Heart left ventricle (tissue), 16 donors: ENCODE measurements at regions not wholly inside any gene's neighbourhood (a gene's known extent, or its start where the extent isn't known, plus 50 kb on each side); places are given as distances from the start of the nearest gene placed in this dataset.

ENCODE experiments used
- ATAC-seq, 4 donors: fragments of 200-7000 bp; cut with Tn5 transposase; one replicate each; pipeline ENCODE4 v1.9.1; 2020 to 2022; ENCODE audit warnings: moderate library complexity in 4 of 4, mild to moderate bottlenecking in 3 of 4, moderate number of reproducible peaks in 1 of 4
- DNase-seq, 5 donors: peaks; one replicate each; pipeline ENCODE4 v3.0.0-alpha.2; 2020
- H3K27ac ChIP-seq, 12 donors: fragments of 200-600 bp; sonication (generic) in 4 of 12; one replicate each; pipeline versions ENCODE4 v1.5.0 to v1.8.0; 2016 to 2022; ENCODE audit warnings: mild to moderate bottlenecking in 2 of 12
- H3K27me3 ChIP-seq, 9 donors: fragments of 200-600 bp; sonication (generic) in 2 of 9; one replicate each; pipeline versions ENCODE4 v1.5.1 to v1.8.0; 2016 to 2022; ENCODE audit warnings: mild to moderate bottlenecking in 3 of 9
- H3K36me3 ChIP-seq, 9 donors: fragments of 200-600 bp; sonication (generic) in 2 of 9; one replicate each; pipeline versions ENCODE4 v1.5.0 to v1.8.0; 2018 to 2022; ENCODE audit warnings: mild to moderate bottlenecking in 2 of 9
- H3K4me1 ChIP-seq, 12 donors: fragments of 200-600 bp; sonication (generic) in 4 of 12; one replicate each; pipeline versions ENCODE4 v1.5.0 to v1.8.0; 2016 to 2022; ENCODE audit warnings: mild to moderate bottlenecking in 3 of 12
- H3K4me3 ChIP-seq, 12 donors: fragments of 200-600 bp; sonication (generic) in 4 of 12; one replicate each; pipeline versions ENCODE4 v1.5.0 to v1.8.0; 2017 to 2022; ENCODE audit warnings: mild to moderate bottlenecking in 9 of 12, moderate library complexity in 4 of 12
- H3K9me3 ChIP-seq, 12 donors: fragments of 200-600 bp; sonication (generic) in 4 of 12; one replicate each; pipeline versions ENCODE4 v1.5.0 to v1.8.0; 2016 to 2022; ENCODE audit warnings: mild to moderate bottlenecking in 1 of 12
- CTCF ChIP-seq, 12 donors: fragments of 200-600 bp; sonication (generic) in 4 of 12; IDR thresholded peaks; one replicate each; pipeline versions ENCODE4 v1.5.0 to v1.8.0; 2018 to 2022; ENCODE audit warnings: antibody characterized with exemption in 12 of 12, mild to moderate bottlenecking in 5 of 12
- POLR2A ChIP-seq, 2 donors: fragments of 450-650 bp; IDR thresholded peaks; one replicate each; pipeline ENCODE4 v1.6.1; 2017; ENCODE audit warnings: antibody characterized with exemption in 2 of 2, mild to moderate bottlenecking in 2 of 2, moderate library complexity in 2 of 2
- WGBS, 4 donors: extraction: QIAGEN DNeasy Blood & Tissue Kit in 2 of 4; methylation state at CpG; one replicate each; pipeline versions ENCODE4 v1.1.5 to v1.1.7; 2013 to 2018; 5-methylcytosine and 5-hydroxymethylcytosine counted together
- intact Hi-C, 10 donors: fragments of 100-400 bp; cut with DNase I; formaldehyde crosslinking; loops; one replicate each; pipeline versions ENCODE4 v1.11.1 to v1.14.2; 2022
- donor health status: ischemic (EF 13 %, LVEDD 7.1; RV severe dilation, severe dysfunction).
- donor health status: healthy with polysubstance abuse.
- donor health status: DM: no; HTN: yes; CAD: no.
- donor health status: DM: no; HTN: no; CAD: no.
- donor health status: ischemic (EF 25% LVEDD 6.9; RV normal size, moderate dysfunction).
- donor health status: ischemic (EF 25% LVEDD 5.7; RV mildly dilated, moderate dysfunction).
- donor health status: healthy.
- donor health status: DM: yes; HTN: yes; CAD: no.
- donor health status: ischemic (EF 35%, LVEDD 5.7; RV mildly dilated, moderate dysfunction).
- donor health status: nonischemic (EF 11% LVEDD 7.7; RV severe dilation, severe dysfunction).
- donor health status: DM: yes; HTN: yes; CAD: no.
- donor health status: PGD.
- donor health status: ischemic (EF 29% LVEDD 5.4; RV normal size, mild dysfunction).
- donor health status: nonischemic (EF 23%, LVEDD 6.1; RV moderate dilation, normal function).

DNA sequence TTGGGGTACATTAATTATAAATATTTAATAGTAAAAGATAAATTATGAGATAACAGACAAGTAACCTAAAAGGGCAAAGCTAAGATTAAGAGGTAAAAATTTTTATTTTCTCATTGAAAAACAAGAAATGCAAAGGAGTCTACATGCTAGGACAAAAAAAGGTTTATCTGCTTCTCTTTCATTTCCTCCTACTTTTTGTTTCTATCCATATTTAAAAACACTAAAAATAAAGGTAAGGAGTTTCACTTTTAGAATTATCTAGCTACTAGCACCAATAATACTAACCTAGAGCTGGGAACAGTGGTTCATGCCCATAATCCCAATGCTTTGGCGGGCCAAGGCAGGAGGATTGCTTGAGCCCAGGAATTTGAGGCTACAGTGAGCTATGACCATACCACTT, 1551.7 kb upstream of the SLC39A10 start:
- no peak overlapping the region for H3K27ac ChIP-seq
- intact Hi-C loops = no loop called here
- WGBS, 4 donors = 90 to 96% (median 91%) methylated on average over 1 of the region's 1 CpG
- peaks cover 0 to 3% (median 0%) of the 10 kb centered on the region in 12 donors for H3K4me1 ChIP-seq
- no peaks in the 10 kb centered on the region for H3K36me3 ChIP-seq
- H3K4me3 ChIP-seq = no peak overlapping the region
- TF ChIP-seq CTCF (IDR thresholded peaks at IDR 0.05) = no peak
- no peak for TF ChIP-seq POLR2A (IDR thresholded peaks at IDR 0.05)
- no peak for DNase-seq
- no peaks in the 10 kb centered on the region for H3K27me3 ChIP-seq
- no peaks in the 10 kb centered on the region for H3K9me3 ChIP-seq
- no peak for ATAC-seq

- TF ChIP-seq CTCF (IDR thresholded peaks at IDR 0.05) = no peak
- TF ChIP-seq POLR2A (IDR thresholded peaks at IDR 0.05) = no peak
- Histone ChIP-seq H3K4me1 (peaks cover 0 to 3% (median 0%) of the 10 kb centered on the region in 12 donors), H3K27ac (no peak overlapping the region), H3K36me3 (no peaks in the 10 kb centered on the region), H3K27me3 (no peaks in the 10 kb centered on the region), H3K9me3 (no peaks in the 10 kb centered on the region), H3K4me3 (no peak overlapping the region)
- ATAC-seq (peak in 1 of 4 donors; percentile 70), DNase-seq (no peak)
- intact Hi-C loops = no loop called here
Observed at GRCh38 chr2:194104687-194105086, 1552.3 kb upstream of the SLC39A10 start.

DNA sequence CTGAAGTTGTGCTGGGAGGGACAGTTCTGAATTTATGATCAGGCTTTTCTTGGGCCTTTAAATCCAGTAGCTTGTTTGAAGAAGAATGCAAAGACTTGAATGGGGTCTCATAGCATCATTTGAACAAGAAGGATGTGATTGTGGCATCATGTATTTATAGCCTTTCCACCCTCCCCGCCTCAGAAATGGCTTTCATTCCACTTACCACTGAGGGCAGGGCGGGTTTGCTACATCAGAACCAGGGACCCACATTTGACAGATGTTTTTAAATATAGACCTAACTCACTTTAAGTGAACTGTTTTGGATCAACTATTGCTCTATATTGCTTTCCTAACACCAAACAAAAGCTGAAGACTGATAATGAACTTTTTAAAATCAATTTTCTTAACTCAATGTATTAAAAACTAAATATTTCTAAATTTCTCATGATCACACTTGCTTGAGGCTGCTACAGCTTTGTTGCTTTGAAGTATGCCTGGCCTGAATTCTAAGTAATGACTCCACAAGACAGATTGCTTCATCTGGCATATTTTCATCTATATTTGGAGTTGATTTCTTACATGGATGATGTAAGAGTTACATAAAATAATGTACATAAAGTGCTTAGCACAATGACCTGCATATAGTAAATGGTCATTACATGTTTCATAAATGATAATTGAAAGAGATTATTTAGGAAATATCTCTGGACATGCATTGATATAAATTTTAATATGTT, 1552.9 kb upstream of the SLC39A10 start:
- Histone ChIP-seq H3K9me3 (no peaks in the 10 kb centered on the region), H3K27me3 (no peaks in the 10 kb centered on the region), H3K27ac (no peak overlapping the region), H3K36me3 (no peaks in the 10 kb centered on the region), H3K4me1 (peaks cover 0 to 3% (median 0%) of the 10 kb centered on the region in 12 donors), H3K4me3 (no peak overlapping the region)
- no peak for ATAC-seq
- DNase-seq = no peak
- no peak for TF ChIP-seq POLR2A (IDR thresholded peaks at IDR 0.05)
- no peak for TF ChIP-seq CTCF (IDR thresholded peaks at IDR 0.05)
- WGBS, 4 donors = 72 to 74% (median 73%) methylated on average over 2 of the region's 2 CpGs
- intact Hi-C loops = no loop called here

DNA sequence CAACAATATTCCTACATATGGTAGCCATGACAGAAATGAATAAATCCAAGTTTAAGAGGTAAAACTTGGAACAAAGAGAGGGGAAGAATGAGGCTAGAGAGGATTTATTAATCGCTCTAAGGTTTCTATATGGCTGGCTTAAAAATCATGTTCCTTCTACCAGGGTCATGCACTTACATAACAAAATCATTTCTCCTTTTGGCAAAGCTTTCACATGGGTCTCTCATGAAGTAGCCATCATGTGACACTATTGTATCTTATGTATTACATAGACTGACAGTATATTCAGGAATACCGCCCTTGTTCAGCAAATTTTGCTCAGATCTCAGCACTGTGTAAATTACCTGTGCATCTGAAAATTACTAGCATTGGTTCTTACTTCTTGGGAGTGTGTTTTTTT, 1554.5 kb upstream of the SLC39A10 start:
- H3K4me3 ChIP-seq = no peak overlapping the region
- H3K27ac ChIP-seq = no peak overlapping the region
- TF ChIP-seq POLR2A (IDR thresholded peaks at IDR 0.05) (no peak), CTCF (IDR thresholded peaks at IDR 0.05) (no peak)
- no peaks in the 10 kb centered on the region for H3K9me3 ChIP-seq
- no peaks in the 10 kb centered on the region for H3K27me3 ChIP-seq
- peaks cover 0 to 3% (median 0%) of the 10 kb centered on the region in 12 donors for H3K4me1 ChIP-seq
- WGBS, 4 donors = 81 to 90% (median 87%) methylated on average over 2 of the region's 2 CpGs
- H3K36me3 ChIP-seq = no peaks in the 10 kb centered on the region
- intact Hi-C loops = no loop called here
- ATAC-seq (no peak), DNase-seq (no peak)
